PFSK-1 (cell line): ENCODE measurements at regions not wholly inside any gene's neighbourhood (a gene's known extent, or its start where the extent isn't known, plus 50 kb on each side); places are given as distances from the start of the nearest gene placed in this dataset.

ENCODE experiments used
- POLR2AphosphoS5 ChIP-seq: IDR thresholded peaks from 2 replicates; pipeline ENCODE4 v1.6.1; 2012; ENCODE audit warnings: low read depth, mild to moderate bottlenecking, control low read depth, low read length, moderate library complexity
- TAF1 ChIP-seq: IDR thresholded peaks from 2 replicates; pipeline ENCODE4 v1.6.1; 2012; ENCODE audit warnings: low read length, control low read depth, borderline replicate concordance; ENCODE audit not compliant: insufficient read depth
- TF ChIP-seq, protein P1 (sequence below), 2 experiments: IDR thresholded peaks; 2 replicates each; pipeline versions ENCODE4 v1.6.1 to v1.8.0; 2011 to 2012; ENCODE audit warnings: low read depth in 2 of 2, low read length in 2 of 2, control low read depth in 1 of 2, inconsistent platforms in 1 of 2, mild to moderate bottlenecking in 1 of 2, moderate library complexity in 1 of 2; ENCODE audit not compliant: insufficient read depth in 1 of 2

- no peak for TF ChIP-seq POLR2AphosphoS5
- TF ChIP-seq, protein P1, sequence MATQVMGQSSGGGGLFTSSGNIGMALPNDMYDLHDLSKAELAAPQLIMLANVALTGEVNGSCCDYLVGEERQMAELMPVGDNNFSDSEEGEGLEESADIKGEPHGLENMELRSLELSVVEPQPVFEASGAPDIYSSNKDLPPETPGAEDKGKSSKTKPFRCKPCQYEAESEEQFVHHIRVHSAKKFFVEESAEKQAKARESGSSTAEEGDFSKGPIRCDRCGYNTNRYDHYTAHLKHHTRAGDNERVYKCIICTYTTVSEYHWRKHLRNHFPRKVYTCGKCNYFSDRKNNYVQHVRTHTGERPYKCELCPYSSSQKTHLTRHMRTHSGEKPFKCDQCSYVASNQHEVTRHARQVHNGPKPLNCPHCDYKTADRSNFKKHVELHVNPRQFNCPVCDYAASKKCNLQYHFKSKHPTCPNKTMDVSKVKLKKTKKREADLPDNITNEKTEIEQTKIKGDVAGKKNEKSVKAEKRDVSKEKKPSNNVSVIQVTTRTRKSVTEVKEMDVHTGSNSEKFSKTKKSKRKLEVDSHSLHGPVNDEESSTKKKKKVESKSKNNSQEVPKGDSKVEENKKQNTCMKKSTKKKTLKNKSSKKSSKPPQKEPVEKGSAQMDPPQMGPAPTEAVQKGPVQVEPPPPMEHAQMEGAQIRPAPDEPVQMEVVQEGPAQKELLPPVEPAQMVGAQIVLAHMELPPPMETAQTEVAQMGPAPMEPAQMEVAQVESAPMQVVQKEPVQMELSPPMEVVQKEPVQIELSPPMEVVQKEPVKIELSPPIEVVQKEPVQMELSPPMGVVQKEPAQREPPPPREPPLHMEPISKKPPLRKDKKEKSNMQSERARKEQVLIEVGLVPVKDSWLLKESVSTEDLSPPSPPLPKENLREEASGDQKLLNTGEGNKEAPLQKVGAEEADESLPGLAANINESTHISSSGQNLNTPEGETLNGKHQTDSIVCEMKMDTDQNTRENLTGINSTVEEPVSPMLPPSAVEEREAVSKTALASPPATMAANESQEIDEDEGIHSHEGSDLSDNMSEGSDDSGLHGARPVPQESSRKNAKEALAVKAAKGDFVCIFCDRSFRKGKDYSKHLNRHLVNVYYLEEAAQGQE (IDR thresholded peaks at IDR 0.05; ENCODE audit: insufficient read depth in 1 of 2, low read depth in 2 of 2, low read length in 2 of 2) = no peak
- TF ChIP-seq TAF1 = no peak
Observed at GRCh38 chr1:228922722-228923376, 187.6 kb downstream of the RHOU start.
